Left renal pelvis (tissue), 4 donors: ENCODE measurements at regions not wholly inside any gene's neighbourhood (a gene's known extent, or its start where the extent isn't known, plus 50 kb on each side); places are given as distances from the start of the nearest gene placed in this dataset.
"Not testable (repeated sequence)": the region's sequence is repeated elsewhere in the genome, so short reads cannot be mapped to it uniquely, and the experiment has no call there.

Source experiments
- DNase-seq, 4 donors: peaks; one replicate each; pipeline ENCODE4 v3.0.0-alpha.2; 2013; ENCODE audit warnings: low read depth in 4 of 4, low spot score in 3 of 4

- DNase-seq, result no peak
Observed at GRCh38 chr13:79847882-79848592, 367.1 kb downstream of the NDFIP2 start.

GRCh38 chr13:79846386-79846785 is 365.4 kb downstream of the NDFIP2 start:
- DNase-seq, result no peak

GRCh38 chr13:79837741-79838450 is 356.9 kb downstream of the NDFIP2 start:
- DNase-seq, result no peak

GRCh38 chr13:79836121-79836520 is 355.2 kb downstream of the NDFIP2 start:
- not testable (repeated sequence) for DNase-seq

GRCh38 chr13:79834876-79835275 is 353.9 kb downstream of the NDFIP2 start:
- no peak for DNase-seq

GRCh38 chr13:79833991-79834390 is 353.0 kb downstream of the NDFIP2 start:
- DNase-seq, result no peak

- no peak for DNase-seq
Observed at GRCh38 chr13:79831556-79831955, 350.6 kb downstream of the NDFIP2 start.

GRCh38 chr13:79830945-79831344 is 350.0 kb downstream of the NDFIP2 start:
- DNase-seq, result no peak

GRCh38 chr13:79830426-79830825 is 349.5 kb downstream of the NDFIP2 start:
- DNase-seq, result no peak

GRCh38 chr13:79829880-79830279 is 348.9 kb downstream of the NDFIP2 start:
- DNase-seq, result no peak

- DNase-seq, result no peak
Observed at GRCh38 chr13:79825959-79826358, 345.0 kb downstream of the NDFIP2 start.

GRCh38 chr13:79815041-79815440 is 334.1 kb downstream of the NDFIP2 start:
- DNase-seq, result no peak

- no peak for DNase-seq
Observed at GRCh38 chr13:79812070-79812850, 331.3 kb downstream of the NDFIP2 start.

GRCh38 chr13:79811170-79811569 is 330.2 kb downstream of the NDFIP2 start:
- DNase-seq, result no peak

GRCh38 chr13:79810669-79811068 is 329.7 kb downstream of the NDFIP2 start:
- no peak for DNase-seq

- DNase-seq, result no peak
Observed at GRCh38 chr13:79810018-79810417, 329.1 kb downstream of the NDFIP2 start.

GRCh38 chr13:79808475-79808874 is 327.5 kb downstream of the NDFIP2 start:
- DNase-seq, result no peak

GRCh38 chr13:79807554-79807953 is 326.6 kb downstream of the NDFIP2 start:
- no peak for DNase-seq

- DNase-seq, result no peak
Observed at GRCh38 chr13:79806821-79807220, 325.9 kb downstream of the NDFIP2 start.

- DNase-seq, result no peak
Observed at GRCh38 chr13:79805317-79805716, 324.4 kb downstream of the NDFIP2 start.

GRCh38 chr13:79803989-79804388 is 323.0 kb downstream of the NDFIP2 start:
- DNase-seq, result no peak

GRCh38 chr13:79803296-79803695 is 322.3 kb downstream of the NDFIP2 start:
- no peak for DNase-seq
